Esophagus squamous epithelium (tissue), 5 donors: ENCODE measurements at regions not wholly inside any gene's neighbourhood (a gene's known extent, or its start where the extent isn't known, plus 50 kb on each side); places are given as distances from the start of the nearest gene placed in this dataset.

ENCODE experiments used
- DNase-seq: peaks from one replicate; lab custom pipeline; 2025; lab: John Stamatoyannopoulos, UW
- H3K27ac ChIP-seq, 4 donors: fragments of 200-600 bp; sonication (generic); one replicate each; pipeline ENCODE4 v1.5.1; 2016 to 2019; ENCODE audit warnings: mild to moderate bottlenecking in 1 of 4
- H3K27me3 ChIP-seq, 4 donors: fragments of 200-600 bp; sonication (generic); 1 replicate in 3 of 4; 2 replicates in 1 of 4; pipeline versions ENCODE4 v1.5.1 to v1.6.0; 2017 to 2021; ENCODE audit warnings: antibody characterized with exemption in 1 of 4
- H3K36me3 ChIP-seq, 3 donors: fragments of 200-600 bp; sonication (generic); one replicate each; pipeline ENCODE4 v1.5.1; 2016 to 2019
- H3K4me1 ChIP-seq, 3 donors: fragments of 200-600 bp; sonication (generic); one replicate each; pipeline ENCODE4 v1.5.1; 2017 to 2019
- H3K4me3 ChIP-seq, 4 donors: fragments of 200-600 bp; sonication (generic); 1 replicate in 3 of 4; 2 replicates in 1 of 4; pipeline ENCODE4 v1.5.1; 2016 to 2019; ENCODE audit warnings: mild to moderate bottlenecking in 2 of 4, moderate library complexity in 1 of 4
- H3K9me3 ChIP-seq, 3 donors: fragments of 200-600 bp; sonication (generic); one replicate each; pipeline ENCODE4 v1.5.1; 2016 to 2019
- POLR2A ChIP-seq, 4 donors: fragments of 450-650 bp; IDR thresholded peaks; one replicate each; pipeline ENCODE4 v1.6.1; 2017; ENCODE audit warnings: antibody characterized with exemption in 4 of 4, mild to moderate bottlenecking in 4 of 4, moderate library complexity in 3 of 4
- WGBS, 2 donors: methylation state at CpG; one replicate each; pipeline ENCODE4 v1.1.5; 2018; 5-methylcytosine and 5-hydroxymethylcytosine counted together
- intact Hi-C: fragments of 100-400 bp; cut with DNase I; formaldehyde crosslinking; loops from one replicate; pipeline ENCODE4 v1.15.0; 2022
- TF ChIP-seq, protein P1 (sequence below), 6 experiments: fragments of 450-650 bp in 4 of 6; fragments of 200-600 bp in 2 of 6; sonication (generic) in 2 of 6; IDR thresholded peaks; one replicate each; pipeline ENCODE4 v1.5.1; 2016 to 2019; ENCODE audit warnings: antibody characterized with exemption in 6 of 6, mild to moderate bottlenecking in 4 of 6, moderate library complexity in 4 of 6
- donor health status: DM: yes; HTN: yes; CAD: no.

DNA sequence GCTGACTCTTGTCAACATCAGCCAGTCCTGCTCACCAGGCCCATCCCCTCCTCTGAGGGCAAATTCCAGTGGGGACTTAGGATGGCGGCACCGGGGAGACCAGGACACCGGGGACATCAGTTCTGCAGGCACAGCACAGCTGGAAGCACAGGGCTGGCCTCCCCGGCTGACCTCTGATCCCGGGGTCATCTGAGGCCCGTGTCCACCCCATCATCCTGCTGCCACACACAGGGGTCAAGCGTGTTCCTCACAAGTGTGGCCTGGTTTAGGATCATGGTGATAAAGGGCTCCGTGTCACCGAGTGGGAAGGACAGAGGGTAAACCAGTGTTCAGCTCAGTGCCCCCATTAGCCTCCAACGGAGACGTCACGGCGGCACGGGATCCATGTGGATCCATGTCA lies 58.1 kb upstream of the CTDP1 start:
- Histone ChIP-seq H3K9me3 (no peaks in the 10 kb centered on the region), H3K4me1 (peaks cover 6 to 25% (median 14%) of the 10 kb centered on the region in 3 donors), H3K36me3 (no peaks in the 10 kb centered on the region), H3K27ac (no peak overlapping the region), H3K27me3 (peaks cover 0 to 24% (median 0%) of the 10 kb centered on the region in 4 donors), H3K4me3 (no peak overlapping the region)
- WGBS, 2 donors = 87 to 95% methylated on average over 3 to 5 of the region's 14 CpGs
- intact Hi-C loops = no loop called here
- no peak for DNase-seq
- TF ChIP-seq, protein P1, sequence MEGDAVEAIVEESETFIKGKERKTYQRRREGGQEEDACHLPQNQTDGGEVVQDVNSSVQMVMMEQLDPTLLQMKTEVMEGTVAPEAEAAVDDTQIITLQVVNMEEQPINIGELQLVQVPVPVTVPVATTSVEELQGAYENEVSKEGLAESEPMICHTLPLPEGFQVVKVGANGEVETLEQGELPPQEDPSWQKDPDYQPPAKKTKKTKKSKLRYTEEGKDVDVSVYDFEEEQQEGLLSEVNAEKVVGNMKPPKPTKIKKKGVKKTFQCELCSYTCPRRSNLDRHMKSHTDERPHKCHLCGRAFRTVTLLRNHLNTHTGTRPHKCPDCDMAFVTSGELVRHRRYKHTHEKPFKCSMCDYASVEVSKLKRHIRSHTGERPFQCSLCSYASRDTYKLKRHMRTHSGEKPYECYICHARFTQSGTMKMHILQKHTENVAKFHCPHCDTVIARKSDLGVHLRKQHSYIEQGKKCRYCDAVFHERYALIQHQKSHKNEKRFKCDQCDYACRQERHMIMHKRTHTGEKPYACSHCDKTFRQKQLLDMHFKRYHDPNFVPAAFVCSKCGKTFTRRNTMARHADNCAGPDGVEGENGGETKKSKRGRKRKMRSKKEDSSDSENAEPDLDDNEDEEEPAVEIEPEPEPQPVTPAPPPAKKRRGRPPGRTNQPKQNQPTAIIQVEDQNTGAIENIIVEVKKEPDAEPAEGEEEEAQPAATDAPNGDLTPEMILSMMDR (IDR thresholded peaks at IDR 0.05) = no peak
- no peak for TF ChIP-seq POLR2A (IDR thresholded peaks at IDR 0.05)

DNA sequence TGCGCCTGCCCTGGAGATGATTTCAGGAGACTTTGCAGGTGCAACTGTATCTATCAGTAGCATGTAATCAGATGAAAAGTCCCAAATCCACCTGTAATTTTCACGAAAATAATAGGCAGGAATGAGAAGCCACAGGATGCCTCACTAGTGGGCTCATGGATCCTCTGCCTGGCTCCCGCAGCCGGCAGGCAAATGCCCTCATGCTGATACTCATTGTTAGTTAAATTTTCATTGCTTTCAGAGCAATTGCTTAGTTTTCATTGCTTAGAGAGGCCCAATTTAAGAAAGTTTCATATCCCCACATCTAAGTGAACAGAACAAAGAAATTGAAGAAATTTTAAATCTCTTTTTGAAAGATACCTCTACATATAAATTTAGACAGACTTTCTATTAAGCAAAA lies 57.6 kb upstream of the CTDP1 start:
- no peak for DNase-seq
- H3K27ac ChIP-seq = no peak overlapping the region
- peaks cover 0 to 26% (median 0%) of the 10 kb centered on the region in 4 donors for H3K27me3 ChIP-seq
- TF ChIP-seq, protein P1 (IDR thresholded peaks at IDR 0.05) = no peak
- no peak for TF ChIP-seq POLR2A (IDR thresholded peaks at IDR 0.05)
- WGBS, 2 donors = 72 to 89% methylated on average over 4 of the region's 4 CpGs
- no peaks in the 10 kb centered on the region for H3K9me3 ChIP-seq
- no peaks in the 10 kb centered on the region for H3K36me3 ChIP-seq
- H3K4me1 ChIP-seq = peaks cover under 1 to 20% (median 14%) of the 10 kb centered on the region in 3 donors
- intact Hi-C loops = no loop called here
- H3K4me3 ChIP-seq = no peak overlapping the region

DNA sequence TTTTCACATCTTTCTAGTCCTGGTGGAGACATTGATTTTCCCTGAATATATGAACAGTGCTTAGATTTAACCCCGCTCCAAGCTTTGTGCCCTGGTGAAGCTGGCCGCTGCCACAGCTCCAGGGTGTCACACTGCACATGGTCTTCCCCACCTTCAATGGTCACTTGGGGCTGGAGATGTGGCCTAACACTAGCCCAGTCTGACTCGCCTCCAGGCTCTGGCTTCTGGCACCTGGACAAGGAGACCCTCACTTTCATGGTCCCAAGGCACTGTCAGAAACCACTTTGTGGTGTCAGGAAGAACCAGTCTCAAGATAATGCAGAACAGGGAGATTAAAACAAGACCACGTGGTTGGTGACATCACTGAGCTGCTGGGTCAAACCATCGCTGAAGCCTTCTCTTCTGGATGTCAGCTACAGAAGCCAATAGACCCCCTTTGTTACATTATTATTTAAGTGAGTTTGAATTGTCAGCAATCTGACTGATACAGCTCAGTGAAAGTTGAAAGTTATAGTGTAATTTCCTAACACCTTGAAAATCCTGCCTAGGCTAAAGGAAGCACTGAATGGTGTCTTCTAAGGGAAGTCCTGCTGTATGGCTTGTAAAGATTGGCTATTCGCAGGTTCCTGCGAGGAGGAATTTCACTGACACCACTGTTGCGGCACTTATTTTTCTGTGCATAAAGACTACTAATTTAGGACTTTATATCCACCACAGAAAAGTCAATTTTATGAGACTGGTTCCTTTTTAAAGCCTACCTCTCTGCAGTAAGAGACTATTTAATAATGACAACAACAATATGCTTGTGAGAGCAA lies 55.0 kb upstream of the CTDP1 start:
- TF ChIP-seq POLR2A (IDR thresholded peaks at IDR 0.05) = no peak
- TF ChIP-seq, protein P1 (IDR thresholded peaks at IDR 0.05) = no peak
- Histone ChIP-seq H3K27ac (no peak overlapping the region), H3K27me3 (peaks cover 0 to 50% (median 0%) of the 10 kb centered on the region in 4 donors), H3K4me1 (peaks cover 0 to 19% (median 14%) of the 10 kb centered on the region in 3 donors), H3K36me3 (no peaks in the 10 kb centered on the region), H3K9me3 (no peaks in the 10 kb centered on the region), H3K4me3 (no peak overlapping the region)
- intact Hi-C loops = no loop called here
- WGBS, 2 donors = 77 to 79% methylated on average over 8 of the region's 8 CpGs
- no peak for DNase-seq

DNA sequence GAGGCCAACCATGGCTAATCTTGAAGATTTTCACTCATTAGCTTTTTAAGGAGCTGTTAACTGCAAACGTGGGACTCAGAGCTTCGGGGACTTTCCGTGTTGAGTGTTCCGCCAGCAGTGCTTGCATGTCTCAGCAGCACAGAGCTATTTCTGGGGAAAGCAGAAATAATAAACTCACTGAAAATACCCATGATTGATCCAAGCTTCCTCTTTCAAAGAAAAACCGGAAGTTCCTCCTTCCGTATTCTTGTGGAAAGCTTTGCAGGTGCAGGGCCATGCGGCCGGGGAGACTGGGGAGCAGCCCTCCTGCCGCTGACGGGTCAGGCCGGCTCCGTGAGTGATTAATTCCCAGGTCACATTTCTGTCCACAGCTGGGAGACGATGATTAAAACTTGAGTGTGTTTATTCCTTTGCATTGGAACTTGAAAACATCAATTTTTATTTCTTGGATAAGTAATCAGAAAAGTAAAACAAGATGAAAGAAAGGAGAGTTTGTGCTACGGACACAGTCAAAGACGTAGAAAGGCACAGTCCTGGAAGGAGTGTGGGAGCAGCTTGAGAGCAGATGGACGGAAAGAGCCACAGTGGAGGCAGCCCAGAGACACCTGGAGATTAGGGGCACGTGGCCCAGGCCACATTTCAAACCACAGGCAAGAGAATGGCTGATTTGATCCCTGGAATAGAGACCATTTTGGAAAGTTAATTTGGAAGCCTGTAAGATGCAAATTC lies 54.2 kb upstream of the CTDP1 start:
- intact Hi-C loops = no loop called here
- no peak for TF ChIP-seq POLR2A (IDR thresholded peaks at IDR 0.05)
- TF ChIP-seq, protein P1 (IDR thresholded peaks at IDR 0.05) = no peak
- Histone ChIP-seq H3K27me3 (peaks cover 0 to 50% (median 0%) of the 10 kb centered on the region in 4 donors), H3K4me1 (peaks cover 0 to 19% (median 14%) of the 10 kb centered on the region in 3 donors), H3K27ac (no peak overlapping the region), H3K9me3 (no peaks in the 10 kb centered on the region), H3K36me3 (no peaks in the 10 kb centered on the region), H3K4me3 (no peak overlapping the region)
- 18 to 38% methylated on average over 11 to 17 of the region's 17 CpGs for WGBS, 2 donors
- DNase-seq = no peak
